Panc1 (cell line): ENCODE measurements at regions not wholly inside any gene's neighbourhood (a gene's known extent, or its start where the extent isn't known, plus 50 kb on each side); places are given as distances from the start of the nearest gene placed in this dataset.

Source experiments
- ATAC-seq: fragments of 200-7000 bp; cut with Tn5 transposase; 2 replicates; pipeline ENCODE4 v1.9.1; 2020; ENCODE audit warnings: mild to moderate bottlenecking, moderate library complexity
- BruUV-seq: library from RNA; stranded (reverse); fragments of 400-500 nt; replicated peaks from 2 replicates; lab custom pipeline; 2021; lab: Mats Ljungman, UMichigan
- CTCF ChIA-PET: fragments of 300-600 bp; sonication (Branson Sonifier 250); formaldehyde crosslinking; loops from one replicate; lab custom pipeline; 2022; ENCODE audit warnings: antibody characterized with exemption; lab: Charles Lee
- POLR2A ChIA-PET: fragments of 300-600 bp; sonication (Branson Sonifier 250); formaldehyde crosslinking; loops from one replicate; lab custom pipeline; 2022; ENCODE audit warnings: antibody characterized with exemption; lab: Charles Lee
- DNase-seq: peaks from one replicate; pipeline ENCODE4 v3.0.0-alpha.2; 2010; ENCODE audit warnings: low read depth, low spot score
- H3K27ac ChIP-seq: 2 replicates; pipeline ENCODE4 v1.5.1; 2011; ENCODE audit warnings: mild to moderate bottlenecking, low read length, inconsistent platforms
- H3K27me3 ChIP-seq: fragments of 200-500 bp; sonication (Bioruptor generic); 2 replicates; pipeline ENCODE4 v1.6.0; 2014; ENCODE audit warnings: low read length, inconsistent platforms; ENCODE audit not compliant: control insufficient read depth, insufficient read depth
- H3K36me3 ChIP-seq: fragments of 200-500 bp; sonication (Bioruptor generic); 2 replicates; pipeline ENCODE4 v1.5.1; 2014; ENCODE audit warnings: inconsistent platforms, mild to moderate bottlenecking, low read length, moderate library complexity; ENCODE audit not compliant: control insufficient read depth, insufficient read depth
- H3K4me1 ChIP-seq: 2 replicates; pipeline ENCODE4 v1.5.1; 2011; ENCODE audit warnings: inconsistent platforms, mild to moderate bottlenecking, low read length, moderate library complexity; ENCODE audit not compliant: control insufficient read depth, insufficient read depth
- H3K4me3 ChIP-seq, 2 experiments: 2 replicates each; pipeline ENCODE4 v1.5.1; 2011 to 2012; ENCODE audit warnings: low read depth in 2 of 2, low read length in 2 of 2, mild to moderate bottlenecking in 2 of 2, inconsistent platforms in 1 of 2, moderate library complexity in 1 of 2
- H3K9me3 ChIP-seq: fragments of 200-500 bp; sonication (Bioruptor generic); 2 replicates; pipeline ENCODE4 v1.5.1; 2014; ENCODE audit warnings: low read depth, mild to moderate bottlenecking, inconsistent platforms, low read length, moderate library complexity; ENCODE audit not compliant: control insufficient read depth, insufficient read depth
- POLR2AphosphoS5 ChIP-seq: IDR thresholded peaks from 2 replicates; pipeline ENCODE4 v1.6.1; 2012; ENCODE audit warnings: mild to moderate bottlenecking, low read depth, low read length, moderate library complexity
- SIN3A ChIP-seq: IDR thresholded peaks from 2 replicates; pipeline ENCODE4 v1.6.1; 2012; ENCODE audit warnings: low read depth, mild to moderate bottlenecking, low read length, moderate library complexity, borderline replicate concordance; ENCODE audit not compliant: insufficient read depth
- TCF7L2 ChIP-seq: IDR thresholded peaks from 2 replicates; pipeline ENCODE4 v1.6.1; 2011; ENCODE audit warnings: mild to moderate bottlenecking, low read depth, low read length, inconsistent platforms
- in situ Hi-C: cut with HindIII; loops from 2 replicates; pipeline ENCODE4 v1.10.0; 2016; ENCODE audit warnings: low sequenced_read_pairs, low pct_unique_long_range_greater_than_20kb
- intact Hi-C: fragments of 100-400 bp; cut with micrococcal nuclease; formaldehyde crosslinking; loops from one replicate; pipeline ENCODE4 v1.10.0; 2022; ENCODE audit not compliant: unreplicated experiment
- TF ChIP-seq, protein P1 (sequence below), 2 experiments: IDR thresholded peaks; 2 replicates each; pipeline ENCODE4 v1.6.1; 2011 to 2012; ENCODE audit warnings: low read depth in 2 of 2, control low read depth in 1 of 2, low read length in 1 of 2, mild to moderate bottlenecking in 1 of 2, moderate library complexity in 1 of 2; ENCODE audit not compliant: insufficient read depth in 1 of 2
- TF ChIP-seq, protein P2 (sequence below): fragments of 450-650 bp; IDR thresholded peaks from 2 replicates; pipeline ENCODE4 v1.5.1; 2017; ENCODE audit warnings: mild to moderate bottlenecking

DNA sequence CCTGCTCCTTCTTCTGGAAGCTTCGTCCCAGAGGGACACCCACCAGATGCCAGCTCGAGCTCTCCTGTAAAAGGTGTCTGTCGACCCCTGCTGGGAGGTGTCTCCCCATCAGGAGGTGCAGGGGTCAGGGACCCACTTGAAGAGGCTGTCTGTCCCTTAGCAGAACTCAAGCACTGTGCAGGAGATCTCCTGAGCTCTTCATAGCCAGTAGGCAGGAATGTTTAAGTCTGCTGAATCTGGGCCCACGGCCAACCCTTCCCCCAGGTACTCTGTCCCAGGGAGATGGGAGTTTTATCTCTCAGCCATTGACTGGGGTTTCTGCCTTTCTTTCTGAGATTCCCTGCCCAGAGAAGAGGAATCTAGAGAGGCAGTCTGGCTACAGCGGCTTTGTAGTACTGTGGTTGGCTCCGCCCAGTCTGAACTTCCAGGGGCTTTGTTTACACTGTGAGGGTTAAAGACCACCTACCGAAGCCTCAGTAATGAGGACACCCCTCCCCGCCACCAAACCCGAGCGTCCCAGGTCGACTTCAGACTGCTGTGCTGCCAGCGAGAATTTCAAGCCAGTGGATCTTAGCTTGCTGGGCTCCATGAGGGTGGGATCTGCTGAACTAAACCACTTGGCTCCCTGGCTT is 1383.0 kb upstream of the TENM3 start:
- ChIA-PET CTCF (no interaction called here), POLR2A (no interaction called here)
- no peak for DNase-seq
- no TSS peak for BruUV-seq
- no peak for ATAC-seq
- TF ChIP-seq, protein P1, sequence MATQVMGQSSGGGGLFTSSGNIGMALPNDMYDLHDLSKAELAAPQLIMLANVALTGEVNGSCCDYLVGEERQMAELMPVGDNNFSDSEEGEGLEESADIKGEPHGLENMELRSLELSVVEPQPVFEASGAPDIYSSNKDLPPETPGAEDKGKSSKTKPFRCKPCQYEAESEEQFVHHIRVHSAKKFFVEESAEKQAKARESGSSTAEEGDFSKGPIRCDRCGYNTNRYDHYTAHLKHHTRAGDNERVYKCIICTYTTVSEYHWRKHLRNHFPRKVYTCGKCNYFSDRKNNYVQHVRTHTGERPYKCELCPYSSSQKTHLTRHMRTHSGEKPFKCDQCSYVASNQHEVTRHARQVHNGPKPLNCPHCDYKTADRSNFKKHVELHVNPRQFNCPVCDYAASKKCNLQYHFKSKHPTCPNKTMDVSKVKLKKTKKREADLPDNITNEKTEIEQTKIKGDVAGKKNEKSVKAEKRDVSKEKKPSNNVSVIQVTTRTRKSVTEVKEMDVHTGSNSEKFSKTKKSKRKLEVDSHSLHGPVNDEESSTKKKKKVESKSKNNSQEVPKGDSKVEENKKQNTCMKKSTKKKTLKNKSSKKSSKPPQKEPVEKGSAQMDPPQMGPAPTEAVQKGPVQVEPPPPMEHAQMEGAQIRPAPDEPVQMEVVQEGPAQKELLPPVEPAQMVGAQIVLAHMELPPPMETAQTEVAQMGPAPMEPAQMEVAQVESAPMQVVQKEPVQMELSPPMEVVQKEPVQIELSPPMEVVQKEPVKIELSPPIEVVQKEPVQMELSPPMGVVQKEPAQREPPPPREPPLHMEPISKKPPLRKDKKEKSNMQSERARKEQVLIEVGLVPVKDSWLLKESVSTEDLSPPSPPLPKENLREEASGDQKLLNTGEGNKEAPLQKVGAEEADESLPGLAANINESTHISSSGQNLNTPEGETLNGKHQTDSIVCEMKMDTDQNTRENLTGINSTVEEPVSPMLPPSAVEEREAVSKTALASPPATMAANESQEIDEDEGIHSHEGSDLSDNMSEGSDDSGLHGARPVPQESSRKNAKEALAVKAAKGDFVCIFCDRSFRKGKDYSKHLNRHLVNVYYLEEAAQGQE (IDR thresholded peaks at IDR 0.05; ENCODE audit: insufficient read depth in 1 of 2, low read depth in 2 of 2, low read length in 1 of 2), result no peak
- TF ChIP-seq SIN3A (no peak), TCF7L2 (no peak), POLR2AphosphoS5 (no peak)
- TF ChIP-seq, protein P2, sequence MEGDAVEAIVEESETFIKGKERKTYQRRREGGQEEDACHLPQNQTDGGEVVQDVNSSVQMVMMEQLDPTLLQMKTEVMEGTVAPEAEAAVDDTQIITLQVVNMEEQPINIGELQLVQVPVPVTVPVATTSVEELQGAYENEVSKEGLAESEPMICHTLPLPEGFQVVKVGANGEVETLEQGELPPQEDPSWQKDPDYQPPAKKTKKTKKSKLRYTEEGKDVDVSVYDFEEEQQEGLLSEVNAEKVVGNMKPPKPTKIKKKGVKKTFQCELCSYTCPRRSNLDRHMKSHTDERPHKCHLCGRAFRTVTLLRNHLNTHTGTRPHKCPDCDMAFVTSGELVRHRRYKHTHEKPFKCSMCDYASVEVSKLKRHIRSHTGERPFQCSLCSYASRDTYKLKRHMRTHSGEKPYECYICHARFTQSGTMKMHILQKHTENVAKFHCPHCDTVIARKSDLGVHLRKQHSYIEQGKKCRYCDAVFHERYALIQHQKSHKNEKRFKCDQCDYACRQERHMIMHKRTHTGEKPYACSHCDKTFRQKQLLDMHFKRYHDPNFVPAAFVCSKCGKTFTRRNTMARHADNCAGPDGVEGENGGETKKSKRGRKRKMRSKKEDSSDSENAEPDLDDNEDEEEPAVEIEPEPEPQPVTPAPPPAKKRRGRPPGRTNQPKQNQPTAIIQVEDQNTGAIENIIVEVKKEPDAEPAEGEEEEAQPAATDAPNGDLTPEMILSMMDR, result no peak
- in situ Hi-C loops, result no loop called here
- H3K27ac ChIP-seq, result no peak overlapping the region
- H3K36me3 ChIP-seq, result no peaks in the 10 kb centered on the region
- intact Hi-C loops, result no loop called here
- no peaks in the 10 kb centered on the region for H3K4me1 ChIP-seq
- no peaks in the 10 kb centered on the region for H3K9me3 ChIP-seq
- H3K27me3 ChIP-seq, result no peaks in the 10 kb centered on the region
- no peak overlapping the region for H3K4me3 ChIP-seq

DNA sequence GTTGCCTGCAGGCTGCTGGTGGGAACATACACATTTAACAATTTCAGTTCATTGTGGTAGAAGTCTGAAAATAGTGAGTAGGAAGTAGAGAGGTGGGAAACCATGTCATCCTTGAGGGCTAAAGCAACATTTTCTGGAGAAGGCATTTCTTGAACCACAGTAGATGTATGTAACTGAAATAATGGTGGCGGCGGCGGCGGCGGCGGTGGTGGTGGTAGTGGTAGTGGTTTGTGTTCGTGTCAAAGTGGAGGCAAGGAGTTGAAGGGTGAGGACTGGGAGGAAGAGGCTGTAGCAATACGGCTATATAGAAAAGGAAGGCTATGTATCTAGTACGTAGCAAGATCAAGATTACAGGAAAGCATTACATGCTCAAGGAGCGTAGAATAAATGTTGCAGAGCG is 1381.6 kb upstream of the TENM3 start:
- in situ Hi-C loops, result no loop called here
- Histone ChIP-seq H3K4me3 (no peak overlapping the region), H3K9me3 (no peaks in the 10 kb centered on the region), H3K27me3 (no peaks in the 10 kb centered on the region), H3K36me3 (no peaks in the 10 kb centered on the region), H3K4me1 (no peaks in the 10 kb centered on the region), H3K27ac (no peak overlapping the region)
- intact Hi-C loops, result no loop called here
- no TSS peak for BruUV-seq
- TF ChIP-seq, protein P1 (IDR thresholded peaks at IDR 0.05; ENCODE audit: insufficient read depth in 1 of 2, low read depth in 2 of 2, low read length in 1 of 2), result no peak
- TF ChIP-seq, protein P2, result no peak
- TF ChIP-seq TCF7L2 (no peak), SIN3A (no peak), POLR2AphosphoS5 (no peak)
- POLR2A ChIA-PET, result no interaction called here
- CTCF ChIA-PET, result no interaction called here
- DNase-seq (no peak), ATAC-seq (no peak)
